Neural progenitor cell (in vitro differentiated cells): ENCODE measurements at regions not wholly inside any gene's neighbourhood (a gene's known extent, or its start where the extent isn't known, plus 50 kb on each side); places are given as distances from the start of the nearest gene placed in this dataset.

Source experiments
- EZH2 ChIP-seq: fragments of 200-600 bp; sonication (generic); IDR thresholded peaks from 2 replicates; pipeline ENCODE4 v1.6.1; 2017; ENCODE audit warnings: antibody characterized with exemption, mild to moderate bottlenecking, moderate library complexity
- EZH2phosphoT487 ChIP-seq: fragments of 200-600 bp; sonication (generic); IDR thresholded peaks from 2 replicates; pipeline ENCODE4 v1.6.1; 2017; ENCODE audit warnings: antibody characterized with exemption
- TF ChIP-seq, protein P1 (sequence below): fragments of 200-600 bp; sonication (generic); IDR thresholded peaks from 2 replicates; pipeline ENCODE4 v1.5.1; 2017; ENCODE audit warnings: antibody characterized with exemption, mild to moderate bottlenecking

- TF ChIP-seq, protein P1, sequence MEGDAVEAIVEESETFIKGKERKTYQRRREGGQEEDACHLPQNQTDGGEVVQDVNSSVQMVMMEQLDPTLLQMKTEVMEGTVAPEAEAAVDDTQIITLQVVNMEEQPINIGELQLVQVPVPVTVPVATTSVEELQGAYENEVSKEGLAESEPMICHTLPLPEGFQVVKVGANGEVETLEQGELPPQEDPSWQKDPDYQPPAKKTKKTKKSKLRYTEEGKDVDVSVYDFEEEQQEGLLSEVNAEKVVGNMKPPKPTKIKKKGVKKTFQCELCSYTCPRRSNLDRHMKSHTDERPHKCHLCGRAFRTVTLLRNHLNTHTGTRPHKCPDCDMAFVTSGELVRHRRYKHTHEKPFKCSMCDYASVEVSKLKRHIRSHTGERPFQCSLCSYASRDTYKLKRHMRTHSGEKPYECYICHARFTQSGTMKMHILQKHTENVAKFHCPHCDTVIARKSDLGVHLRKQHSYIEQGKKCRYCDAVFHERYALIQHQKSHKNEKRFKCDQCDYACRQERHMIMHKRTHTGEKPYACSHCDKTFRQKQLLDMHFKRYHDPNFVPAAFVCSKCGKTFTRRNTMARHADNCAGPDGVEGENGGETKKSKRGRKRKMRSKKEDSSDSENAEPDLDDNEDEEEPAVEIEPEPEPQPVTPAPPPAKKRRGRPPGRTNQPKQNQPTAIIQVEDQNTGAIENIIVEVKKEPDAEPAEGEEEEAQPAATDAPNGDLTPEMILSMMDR, result no peak
- no peak for TF ChIP-seq EZH2
- no peak for TF ChIP-seq EZH2phosphoT487
Measured at GRCh38 chr3:139746481-139746880, 68.7 kb upstream of the NMNAT3 start.
